Activated T-cell treated with anti-CD3 and anti-CD28 coated beads, Interleukin-2, amount 50 U/mL, for 24 hours (primary cell): ENCODE measurements at regions not wholly inside any gene's neighbourhood (a gene's known extent, or its start where the extent isn't known, plus 50 kb on each side); places are given as distances from the start of the nearest gene placed in this dataset.

Source experiments
- DNase-seq: peaks from one replicate; pipeline ENCODE4 v3.0.0-alpha.2; 2020
- H3K27ac Mint-ChIP-seq: 2 replicates; pipeline ENCODE4 v1.8.0; 2020; ENCODE audit warnings: mild to moderate bottlenecking, mixed read lengths
- H3K27me3 Mint-ChIP-seq: 2 replicates; pipeline ENCODE4 v1.8.0; 2020; ENCODE audit warnings: mixed read lengths
- H3K36me3 Mint-ChIP-seq: 2 replicates; pipeline ENCODE4 v1.8.0; 2020; ENCODE audit warnings: low read depth, mixed read lengths
- H3K4me1 Mint-ChIP-seq: 2 replicates; pipeline ENCODE4 v1.8.0; 2020; ENCODE audit warnings: low read depth, mixed read lengths
- H3K4me3 Mint-ChIP-seq: 2 replicates; pipeline ENCODE4 v1.8.0; 2020; ENCODE audit warnings: mild to moderate bottlenecking, moderate library complexity, mixed read lengths
- H3K9me3 Mint-ChIP-seq: 2 replicates; pipeline ENCODE4 v1.8.0; 2020; ENCODE audit warnings: mixed read lengths

DNA sequence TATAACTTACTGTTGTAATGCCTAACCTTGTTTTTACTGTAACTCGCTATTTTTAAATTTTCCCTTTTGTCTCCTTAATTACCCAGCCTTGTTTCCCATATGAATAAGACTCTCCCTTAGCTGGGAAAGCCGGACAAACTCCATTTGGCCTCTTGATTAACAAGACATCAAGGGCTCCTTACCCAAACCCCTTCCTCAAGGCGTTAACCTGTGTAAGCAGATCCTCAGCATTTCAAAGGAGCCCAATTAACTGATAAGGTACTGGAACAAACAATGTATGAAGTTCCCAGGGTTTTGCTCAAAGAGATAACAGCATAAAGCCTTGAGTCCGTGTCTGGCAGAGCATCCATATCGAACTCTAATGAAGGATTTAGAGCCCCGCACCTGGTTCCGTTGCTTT, 66.0 kb upstream of the SIMC1 start:
- no peaks in the 10 kb centered on the region for H3K36me3 Mint-ChIP-seq
- DNase-seq, result no peak
- no peak overlapping the region for H3K4me3 Mint-ChIP-seq
- peaks cover 34% of the 10 kb centered on the region for H3K27me3 Mint-ChIP-seq
- peaks cover 2% of the 10 kb centered on the region for H3K4me1 Mint-ChIP-seq
- no peaks in the 10 kb centered on the region for H3K9me3 Mint-ChIP-seq
- H3K27ac Mint-ChIP-seq, result no peak overlapping the region

- Mint-ChIP-seq H3K36me3 (no peaks in the 10 kb centered on the region), H3K4me3 (no peak overlapping the region)
These were observed 64.6 kb upstream of the SIMC1 start for GRCh38 chr5:176173647-176174046.

DNA sequence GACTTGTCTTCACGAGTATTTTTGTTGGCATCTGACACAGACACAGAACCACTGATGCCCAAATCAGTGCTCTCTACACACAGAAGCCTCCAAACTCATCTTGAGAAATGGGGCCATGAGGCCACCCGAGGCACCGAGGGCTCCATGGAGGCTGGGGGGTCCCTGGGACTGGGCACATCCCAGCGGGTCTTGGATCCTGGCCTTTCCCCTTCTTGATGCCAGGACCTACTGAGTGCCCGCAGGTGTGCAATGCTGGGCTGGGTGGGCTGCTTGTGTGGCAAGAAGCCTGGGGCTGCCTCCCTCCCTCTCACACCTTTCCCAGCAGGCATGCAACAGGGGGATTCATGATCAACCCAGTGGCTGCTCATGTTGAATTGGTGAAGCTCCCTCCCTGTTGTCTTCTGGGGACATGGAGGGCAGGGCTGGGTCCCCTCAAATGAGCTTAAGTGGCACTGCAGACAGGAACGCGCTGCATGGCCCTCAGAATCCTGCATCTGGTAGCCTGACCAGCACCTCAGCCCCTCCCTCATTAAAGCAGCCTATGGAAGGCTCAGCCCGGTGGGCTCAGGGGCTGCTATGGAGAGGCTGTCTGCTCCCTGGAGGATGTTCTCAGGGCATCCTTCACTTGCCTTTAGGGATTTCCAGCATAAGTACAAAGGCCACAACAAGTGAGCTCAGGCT, 63.7 kb upstream of the SIMC1 start:
- H3K4me3 Mint-ChIP-seq, result no peak overlapping the region
- H3K4me1 Mint-ChIP-seq, result peaks cover 2% of the 10 kb centered on the region
- H3K9me3 Mint-ChIP-seq, result peaks cover 6% of the 10 kb centered on the region
- no peaks in the 10 kb centered on the region for H3K36me3 Mint-ChIP-seq
- peaks cover 47% of the 10 kb centered on the region for H3K27me3 Mint-ChIP-seq
- H3K27ac Mint-ChIP-seq, result no peak overlapping the region
- no peak for DNase-seq

More at GRCh38 chr5:176173647-176174046, 64.6 kb upstream of the SIMC1 start:
- H3K4me1 Mint-ChIP-seq, result peaks cover 2% of the 10 kb centered on the region
- no peak for DNase-seq
- peaks cover 40% of the 10 kb centered on the region for H3K27me3 Mint-ChIP-seq
- H3K9me3 Mint-ChIP-seq, result peaks cover 5% of the 10 kb centered on the region
- no peak overlapping the region for H3K27ac Mint-ChIP-seq

DNA sequence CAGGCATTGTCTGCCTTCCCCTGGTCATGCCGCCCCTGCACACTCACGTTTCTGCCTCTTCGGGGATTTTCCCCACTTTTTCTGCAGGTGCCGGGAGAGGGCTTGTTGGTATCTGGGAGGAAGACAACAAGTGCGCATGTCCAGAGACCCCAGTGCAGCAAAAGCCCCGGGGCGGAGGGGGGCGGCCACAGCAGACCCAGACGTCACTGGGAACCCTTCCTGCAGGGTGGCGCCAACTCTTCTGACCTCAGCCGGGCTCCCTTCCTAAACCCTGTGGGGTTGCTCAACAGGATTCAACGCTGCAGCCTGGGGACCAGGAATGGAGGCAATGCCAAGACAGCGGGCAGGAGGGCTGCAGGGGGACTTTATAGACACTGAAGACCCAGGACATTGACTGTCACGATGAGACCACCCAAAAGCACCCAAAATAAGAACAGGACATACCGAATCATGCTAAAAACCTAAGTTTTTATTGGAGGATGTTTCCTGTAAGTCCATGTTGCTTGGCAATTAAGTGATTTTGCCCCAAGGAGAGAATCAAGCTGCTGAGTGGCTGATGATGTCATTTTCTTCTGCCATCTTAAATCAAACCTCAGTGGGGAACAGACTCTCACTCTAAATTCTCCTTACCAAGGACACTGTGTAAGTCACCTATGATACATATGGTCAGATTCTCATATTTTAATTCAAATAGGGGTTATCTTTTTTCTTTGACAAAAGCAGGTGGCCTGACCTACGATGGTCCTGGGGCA, 62.9 kb upstream of the SIMC1 start:
- DNase-seq, result no peak
- Mint-ChIP-seq H3K4me1 (peaks cover 2% of the 10 kb centered on the region), H3K9me3 (peaks cover 6% of the 10 kb centered on the region), H3K27me3 (peaks cover 52% of the 10 kb centered on the region), H3K27ac (no peak overlapping the region), H3K4me3 (no peak overlapping the region), H3K36me3 (no peaks in the 10 kb centered on the region)

DNA sequence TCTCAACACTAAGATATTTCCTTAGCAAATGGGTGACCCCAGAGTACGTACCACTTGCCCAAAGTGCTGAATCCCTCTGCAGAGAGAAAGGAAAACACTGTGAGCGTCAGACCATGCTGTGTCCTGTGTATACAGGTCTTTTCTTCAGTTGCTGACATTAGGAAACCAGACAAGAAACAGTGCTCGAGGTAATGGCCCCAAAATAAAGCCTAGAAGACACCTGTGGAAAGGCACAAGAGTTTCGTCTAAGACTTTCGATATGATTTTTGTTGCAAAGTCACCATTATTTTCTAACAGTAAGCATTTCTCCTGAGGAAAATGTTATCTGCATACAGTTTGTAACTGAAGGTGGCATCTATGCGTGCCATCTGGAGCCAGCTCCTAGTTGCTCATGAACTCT, 62.0 kb upstream of the SIMC1 start:
- Mint-ChIP-seq H3K27me3 (peaks cover 57% of the 10 kb centered on the region), H3K9me3 (peaks cover 6% of the 10 kb centered on the region), H3K4me3 (no peak overlapping the region), H3K36me3 (no peaks in the 10 kb centered on the region), H3K4me1 (no peaks in the 10 kb centered on the region), H3K27ac (no peak overlapping the region)
- DNase-seq, result no peak

GRCh38 chr5:176178789-176179188, 59.4 kb upstream of the SIMC1 start:
- H3K36me3 Mint-ChIP-seq, result no peaks in the 10 kb centered on the region
- H3K4me3 Mint-ChIP-seq, result no peak overlapping the region
- no peaks in the 10 kb centered on the region for H3K4me1 Mint-ChIP-seq
- H3K27me3 Mint-ChIP-seq, result peaks cover 53% of the 10 kb centered on the region
- H3K9me3 Mint-ChIP-seq, result peaks cover 6% of the 10 kb centered on the region
- no peak overlapping the region for H3K27ac Mint-ChIP-seq
- DNase-seq, result no peak

DNA sequence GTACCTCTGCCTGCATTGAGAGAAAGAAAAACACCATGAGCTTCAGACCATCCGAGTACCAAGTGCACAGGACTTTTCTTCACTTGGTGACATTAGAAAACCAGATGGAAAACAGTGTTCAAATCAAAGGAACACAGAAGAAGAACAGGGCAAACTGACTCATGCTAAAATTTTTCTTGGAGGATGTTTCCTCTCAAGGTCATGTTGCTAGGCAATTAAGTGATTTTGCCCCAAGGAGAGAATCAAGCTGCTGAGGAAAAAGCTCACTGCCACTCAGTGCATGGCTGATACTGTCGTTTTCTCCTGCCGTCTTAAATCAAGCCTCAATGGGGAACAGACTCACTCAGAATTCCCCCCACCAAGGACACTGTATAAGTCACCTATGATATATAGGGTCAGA, 57.9 kb upstream of the SIMC1 start:
- peaks cover 47% of the 10 kb centered on the region for H3K27me3 Mint-ChIP-seq

GRCh38 chr5:176180781-176181180, 57.4 kb upstream of the SIMC1 start:
- H3K27me3 Mint-ChIP-seq, result peaks cover 44% of the 10 kb centered on the region
- no peaks in the 10 kb centered on the region for H3K36me3 Mint-ChIP-seq

More for the DNA sequence above, 57.9 kb upstream of the SIMC1 start:
- Mint-ChIP-seq H3K36me3 (no peaks in the 10 kb centered on the region), H3K4me3 (no peak overlapping the region), H3K9me3 (peaks cover 6% of the 10 kb centered on the region), H3K4me1 (no peaks in the 10 kb centered on the region), H3K27ac (no peak overlapping the region)
- DNase-seq, result no peak

DNA sequence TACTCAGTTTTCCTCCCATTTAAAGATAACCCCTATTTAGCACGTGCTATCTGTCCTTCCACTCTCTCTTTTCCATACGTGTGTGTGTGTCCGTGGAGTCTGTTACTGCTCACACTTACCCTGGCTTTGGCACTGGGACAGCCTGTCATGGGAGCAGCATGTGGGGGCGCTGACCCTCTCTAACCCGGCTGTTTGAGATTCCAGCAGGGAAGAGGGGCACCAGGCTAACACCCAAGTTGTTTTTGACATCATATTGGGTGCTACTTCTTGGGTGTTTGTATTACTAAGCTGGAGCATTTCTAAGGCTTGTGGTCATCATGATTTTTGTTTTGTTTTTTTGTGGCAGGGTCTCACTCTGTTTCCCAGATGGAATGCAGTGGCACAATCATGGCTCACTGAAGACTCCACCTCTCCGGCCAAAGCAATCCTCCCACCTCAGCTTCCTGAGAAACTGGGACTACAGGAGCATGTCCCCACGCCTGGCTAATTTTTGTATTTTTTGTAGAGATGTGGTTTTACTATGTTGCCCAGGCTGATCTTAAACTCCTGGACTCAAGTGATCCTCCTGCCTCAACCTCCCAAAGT, 56.9 kb upstream of the SIMC1 start:
- H3K4me1 Mint-ChIP-seq, result no peaks in the 10 kb centered on the region
- peaks cover 40% of the 10 kb centered on the region for H3K27me3 Mint-ChIP-seq
- H3K36me3 Mint-ChIP-seq, result no peaks in the 10 kb centered on the region
- no peak overlapping the region for H3K4me3 Mint-ChIP-seq
- H3K9me3 Mint-ChIP-seq, result peaks cover 6% of the 10 kb centered on the region
- DNase-seq, result no peak
- no peak overlapping the region for H3K27ac Mint-ChIP-seq

More at GRCh38 chr5:176180781-176181180, 57.4 kb upstream of the SIMC1 start:
- H3K4me1 Mint-ChIP-seq, result no peaks in the 10 kb centered on the region
- no peak for DNase-seq
- no peak overlapping the region for H3K4me3 Mint-ChIP-seq
- H3K9me3 Mint-ChIP-seq, result peaks cover 6% of the 10 kb centered on the region
- H3K27ac Mint-ChIP-seq, result no peak overlapping the region

GRCh38 chr5:176183321-176184074, 54.7 kb upstream of the SIMC1 start:
- Mint-ChIP-seq H3K4me1 (no peaks in the 10 kb centered on the region), H3K36me3 (no peaks in the 10 kb centered on the region), H3K9me3 (peaks cover 2% of the 10 kb centered on the region), H3K4me3 (no peak overlapping the region), H3K27ac (no peak overlapping the region), H3K27me3 (peaks cover 19% of the 10 kb centered on the region)
- no peak for DNase-seq

DNA sequence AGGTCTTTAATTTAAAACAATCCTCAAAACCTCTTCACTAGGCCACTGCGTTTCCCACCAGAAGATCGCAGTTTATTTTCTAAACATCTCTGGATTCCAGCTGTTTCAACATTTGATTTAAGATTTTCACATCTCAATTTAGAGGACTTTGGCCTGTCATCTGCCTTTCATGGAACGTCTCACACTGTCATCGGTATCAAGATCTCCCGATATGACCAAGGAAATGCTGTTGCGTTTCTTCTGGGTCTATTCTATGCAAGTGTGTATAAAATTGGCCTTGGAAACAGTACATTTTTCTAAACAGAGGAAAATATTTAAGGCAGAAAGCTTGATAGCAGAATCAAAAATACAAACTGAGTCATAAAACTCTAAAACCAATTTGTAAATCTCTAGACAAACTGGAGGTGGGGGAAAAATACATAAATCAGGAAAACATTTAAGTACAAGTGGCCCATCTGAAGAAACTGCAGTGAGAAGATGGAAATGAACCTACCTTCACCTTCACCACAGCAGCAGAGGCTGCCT, 53.6 kb upstream of the SIMC1 start:
- Mint-ChIP-seq H3K27me3 (peaks cover 10% of the 10 kb centered on the region), H3K4me3 (no peak overlapping the region)
- no peak for DNase-seq

GRCh38 chr5:176185133-176185733, 53.0 kb upstream of the SIMC1 start:
- Mint-ChIP-seq H3K27me3 (peaks cover 6% of the 10 kb centered on the region), H3K27ac (no peak overlapping the region), H3K4me1 (no peaks in the 10 kb centered on the region), H3K36me3 (no peaks in the 10 kb centered on the region), H3K4me3 (no peak overlapping the region), H3K9me3 (no peaks in the 10 kb centered on the region)
- no peak for DNase-seq

More for the DNA sequence above, 53.6 kb upstream of the SIMC1 start:
- Mint-ChIP-seq H3K27ac (no peak overlapping the region), H3K36me3 (no peaks in the 10 kb centered on the region), H3K9me3 (no peaks in the 10 kb centered on the region), H3K4me1 (no peaks in the 10 kb centered on the region)

GRCh38 chr5:176186107-176186506, 52.1 kb upstream of the SIMC1 start:
- H3K9me3 Mint-ChIP-seq, result no peaks in the 10 kb centered on the region
- no peaks in the 10 kb centered on the region for H3K36me3 Mint-ChIP-seq
- no peak overlapping the region for H3K4me3 Mint-ChIP-seq
- H3K27me3 Mint-ChIP-seq, result peaks cover 2% of the 10 kb centered on the region
- no peaks in the 10 kb centered on the region for H3K4me1 Mint-ChIP-seq
- no peak for DNase-seq
- H3K27ac Mint-ChIP-seq, result no peak overlapping the region
